Neuronal stem cell (in vitro differentiated cells): ENCODE measurements at regions not wholly inside any gene's neighbourhood (a gene's known extent, or its start where the extent isn't known, plus 50 kb on each side); places are given as distances from the start of the nearest gene placed in this dataset.

Source experiments
- DNase-seq: peaks from one replicate; pipeline ENCODE4 v3.0.0-alpha.2; 2013; ENCODE audit warnings: low spot score
- H2AFZ ChIP-seq: one replicate; pipeline ENCODE4 v1.6.1; 2013; ENCODE audit warnings: mild to moderate bottlenecking, low read length, inconsistent platforms
- H2AK5ac ChIP-seq: 2 replicates; pipeline ENCODE4 v1.6.1; 2013; ENCODE audit warnings: low read depth, mild to moderate bottlenecking, inconsistent platforms, low read length, moderate library complexity, mixed read lengths
- H2BK120ac ChIP-seq: 2 replicates; pipeline ENCODE4 v1.6.1; 2013; ENCODE audit warnings: low read depth, mild to moderate bottlenecking, inconsistent platforms, low read length, moderate library complexity, mixed read lengths
- H2BK12ac ChIP-seq: one replicate; pipeline ENCODE4 v1.6.1; 2013; ENCODE audit warnings: low read length, inconsistent platforms
- H2BK15ac ChIP-seq: 2 replicates; pipeline ENCODE4 v1.6.1; 2013; ENCODE audit warnings: mild to moderate bottlenecking, low read length, inconsistent platforms, mixed read lengths
- H2BK5ac ChIP-seq: one replicate; pipeline ENCODE4 v1.6.1; 2013; ENCODE audit warnings: inconsistent platforms, mild to moderate bottlenecking, low read length, moderate library complexity
- H3K14ac ChIP-seq: one replicate; pipeline ENCODE4 v1.6.1; 2013; ENCODE audit warnings: low read length, inconsistent platforms
- H3K18ac ChIP-seq: 2 replicates; pipeline ENCODE4 v1.6.1; 2013; ENCODE audit warnings: low read length, inconsistent platforms
- H3K23ac ChIP-seq: 2 replicates; pipeline ENCODE4 v1.6.1; 2013; ENCODE audit warnings: low read depth, mild to moderate bottlenecking, mixed read lengths, low read length, inconsistent platforms; ENCODE audit not compliant: poor library complexity
- H3K27ac ChIP-seq: replicated peaks from 3 replicates; pipeline ENCODE4 v1.5.1; 2013; ENCODE audit warnings: low read length, inconsistent platforms
- H3K27me3 ChIP-seq, 3 experiments: 2 replicates each; pipeline ENCODE4 v1.6.1; 2013; ENCODE audit warnings: low read length in 3 of 3, mild to moderate bottlenecking in 2 of 3, inconsistent platforms in 1 of 3, low read depth in 1 of 3, mixed read lengths in 1 of 3, moderate library complexity in 1 of 3; ENCODE audit not compliant: control insufficient read depth in 3 of 3, insufficient read depth in 3 of 3
- H3K36me3 ChIP-seq, 2 donors: replicated peaks in 1 of 2; 2 replicates each; pipeline ENCODE4 v1.6.1; 2013; ENCODE audit warnings: low read length in 2 of 2; ENCODE audit not compliant: control insufficient read depth in 2 of 2, insufficient read depth in 2 of 2
- H3K4ac ChIP-seq: 2 replicates; pipeline ENCODE4 v1.6.1; 2013; ENCODE audit warnings: inconsistent platforms, mild to moderate bottlenecking, low read length, moderate library complexity
- H3K4me1 ChIP-seq, 2 donors: 1 replicate in 1 of 2; 2 replicates in 1 of 2; pipeline ENCODE4 v1.6.1; 2013; ENCODE audit warnings: low read length in 2 of 2, low read depth in 1 of 2; ENCODE audit not compliant: control insufficient read depth in 2 of 2, insufficient read depth in 1 of 2
- H3K4me2 ChIP-seq: one replicate; pipeline ENCODE4 v1.6.1; 2013; ENCODE audit warnings: mild to moderate bottlenecking, low read length, inconsistent platforms; ENCODE audit not compliant: insufficient read depth, poor library complexity, severe bottlenecking
- H3K4me3 ChIP-seq, 2 donors: 2 replicates each; pipeline ENCODE4 v1.5.1; 2013; ENCODE audit warnings: low read length in 2 of 2, mild to moderate bottlenecking in 2 of 2, inconsistent platforms in 1 of 2, moderate library complexity in 1 of 2
- H3K79me1 ChIP-seq: one replicate; pipeline ENCODE4 v1.6.1; 2013; ENCODE audit warnings: low read depth, mild to moderate bottlenecking, inconsistent platforms, low read length, moderate library complexity
- H3K9ac ChIP-seq: one replicate; pipeline ENCODE4 v1.6.1; 2013; ENCODE audit warnings: mild to moderate bottlenecking, low read depth, low read length, inconsistent platforms; ENCODE audit not compliant: poor library complexity
- H3K9me3 ChIP-seq, 2 donors: replicated peaks in 1 of 2; 2 replicates each; pipeline versions ENCODE3 to v1.6.1; 2013; ENCODE audit warnings: low read length in 2 of 2, mild to moderate bottlenecking in 2 of 2, inconsistent platforms in 1 of 2, low read depth in 1 of 2, mixed read lengths in 1 of 2, moderate library complexity in 1 of 2; ENCODE audit not compliant: control insufficient read depth in 2 of 2, insufficient read depth in 1 of 2
- H4K8ac ChIP-seq: one replicate; pipeline ENCODE4 v1.6.1; 2013; ENCODE audit warnings: low read depth, mild to moderate bottlenecking, inconsistent platforms, low read length, moderate library complexity
- H4K91ac ChIP-seq: one replicate; pipeline ENCODE4 v1.6.1; 2013; ENCODE audit warnings: low read length, low read depth, mild to moderate bottlenecking, inconsistent platforms; ENCODE audit not compliant: poor library complexity
- WGBS, 2 donors: extraction: QIAGEN DNeasy Blood & Tissue Kit; methylation state at CpG; one replicate each; pipeline ENCODE4 v1.1.7; 2013; ENCODE audit warnings: missing lambda C conversion rate in 2 of 2, mixed read lengths in 1 of 2; ENCODE audit not compliant: insufficient read length in 2 of 2, insufficient replicate concordance in 1 of 2; ENCODE audit errors: extremely low coverage in 2 of 2; 5-methylcytosine and 5-hydroxymethylcytosine counted together

- Histone ChIP-seq H3K27me3 (no peaks in the 10 kb centered on the region), H3K4me3 (no peak overlapping the region), H4K91ac (no peak overlapping the region), H3K79me1 (no peaks in the 10 kb centered on the region), H3K9ac (no peak overlapping the region), H3K4ac (no peak overlapping the region), H3K4me2 (no peak overlapping the region), H2AK5ac (no peak overlapping the region), H3K27ac (no peak overlapping the region), H3K9me3 (no peaks in the 10 kb centered on the region), H4K8ac (no peak overlapping the region), H2BK12ac (no peak overlapping the region), H3K4me1 (no peaks in the 10 kb centered on the region), H3K14ac (no peak overlapping the region), H2BK5ac (no peak overlapping the region), H2BK120ac (no peak overlapping the region), H3K18ac (no peak overlapping the region), H3K36me3 (no peaks in the 10 kb centered on the region), H2AFZ (no peak overlapping the region), H3K23ac (no peak overlapping the region), H2BK15ac (no peak overlapping the region)
- DNase-seq = no peak
- no CpG with 5 or more reads among the region's 1 CpG for WGBS, 2 donors
These were observed 206.4 kb downstream of the LRRK2 start for GRCh38 chr12:40431169-40431568.

DNA sequence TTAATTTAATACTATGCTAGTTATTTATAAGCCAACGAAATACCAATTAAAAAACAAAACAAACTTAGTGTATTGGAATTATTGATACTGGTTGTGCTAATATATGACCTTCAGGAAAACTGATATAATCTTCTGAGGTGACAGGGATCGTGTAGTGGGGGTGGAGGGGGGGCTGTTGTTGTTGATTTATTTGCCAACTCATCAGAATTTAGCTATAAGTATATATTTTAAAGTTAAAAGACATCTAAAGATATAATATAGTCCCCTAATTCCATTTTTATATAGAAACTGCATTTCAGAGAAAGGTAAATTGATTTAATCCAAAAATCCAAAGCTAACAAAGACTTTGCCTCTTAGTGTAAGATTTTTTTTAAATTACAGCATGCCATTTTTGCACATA, 210.5 kb downstream of the LRRK2 start:
- Histone ChIP-seq H3K79me1 (no peaks in the 10 kb centered on the region), H2AFZ (no peak overlapping the region), H3K27ac (no peak overlapping the region), H4K8ac (no peak overlapping the region), H3K36me3 (no peaks in the 10 kb centered on the region), H3K4me3 (no peak overlapping the region), H2BK5ac (no peak overlapping the region), H2BK120ac (no peak overlapping the region), H3K14ac (no peak overlapping the region), H3K18ac (no peak overlapping the region), H2BK15ac (no peak overlapping the region), H3K4me1 (no peaks in the 10 kb centered on the region), H2BK12ac (no peak overlapping the region), H3K9me3 (no peaks in the 10 kb centered on the region), H3K27me3 (no peaks in the 10 kb centered on the region), H3K9ac (no peak overlapping the region), H3K23ac (no peak overlapping the region), H4K91ac (no peak overlapping the region), H3K4ac (no peak overlapping the region), H3K4me2 (no peak overlapping the region), H2AK5ac (no peak overlapping the region)
- no CpG with 5 or more reads among the region's 2 CpGs for WGBS, 2 donors
- no peak for DNase-seq

DNA sequence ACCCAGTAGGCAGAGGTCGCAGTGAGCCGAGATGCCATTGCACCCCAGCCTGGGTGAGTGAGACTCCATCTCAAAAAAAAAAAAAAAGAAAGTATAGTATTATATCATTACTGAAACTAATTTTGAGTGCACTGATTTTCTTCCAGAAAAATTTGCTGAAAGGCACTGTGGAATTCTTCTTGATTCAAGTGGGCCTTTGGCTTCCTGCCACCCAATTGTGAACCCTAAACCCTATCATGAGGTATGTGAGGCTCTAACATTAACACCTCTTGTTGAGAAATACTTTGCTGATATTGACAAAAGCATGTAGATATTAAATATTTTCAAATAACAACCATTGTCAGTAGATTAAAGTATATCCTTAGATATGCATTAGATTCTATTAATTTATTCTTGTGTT, 211.2 kb downstream of the LRRK2 start:
- no peak overlapping the region for H2AK5ac ChIP-seq
- H3K18ac ChIP-seq = no peak overlapping the region
- no peak overlapping the region for H3K4ac ChIP-seq
- H4K8ac ChIP-seq = no peak overlapping the region
- no peak overlapping the region for H2BK5ac ChIP-seq
- no peaks in the 10 kb centered on the region for H3K36me3 ChIP-seq
- no peak overlapping the region for H3K14ac ChIP-seq
- H3K27me3 ChIP-seq = no peaks in the 10 kb centered on the region
- no peak overlapping the region for H2BK120ac ChIP-seq
- DNase-seq = no peak
- no peak overlapping the region for H2AFZ ChIP-seq
- H3K4me3 ChIP-seq = no peak overlapping the region
- H2BK12ac ChIP-seq = no peak overlapping the region
- no peak overlapping the region for H3K23ac ChIP-seq
- no peaks in the 10 kb centered on the region for H3K79me1 ChIP-seq
- H3K9ac ChIP-seq = no peak overlapping the region
- no peaks in the 10 kb centered on the region for H3K4me1 ChIP-seq
- H3K4me2 ChIP-seq = no peak overlapping the region
- H2BK15ac ChIP-seq = no peak overlapping the region
- H3K9me3 ChIP-seq = no peaks in the 10 kb centered on the region
- WGBS, 2 donors = no CpG with 5 or more reads among the region's 2 CpGs
- H4K91ac ChIP-seq = no peak overlapping the region
- no peak overlapping the region for H3K27ac ChIP-seq

- Histone ChIP-seq H2BK15ac (no peak overlapping the region), H3K27ac (no peak overlapping the region), H4K91ac (no peak overlapping the region), H3K27me3 (no peaks in the 10 kb centered on the region), H2AK5ac (no peak overlapping the region), H3K18ac (no peak overlapping the region), H3K79me1 (no peaks in the 10 kb centered on the region), H2BK120ac (no peak overlapping the region), H3K4me1 (no peaks in the 10 kb centered on the region), H2BK12ac (no peak overlapping the region), H3K4me3 (no peak overlapping the region), H3K9ac (no peak overlapping the region), H3K9me3 (no peaks in the 10 kb centered on the region), H4K8ac (no peak overlapping the region), H3K36me3 (no peaks in the 10 kb centered on the region), H3K4ac (no peak overlapping the region), H3K14ac (no peak overlapping the region), H3K4me2 (no peak overlapping the region), H2BK5ac (no peak overlapping the region), H3K23ac (no peak overlapping the region), H2AFZ (no peak overlapping the region)
- no peak for DNase-seq
- no CpG with 5 or more reads among the region's 3 CpGs for WGBS, 2 donors
These were observed 211.8 kb downstream of the LRRK2 start for GRCh38 chr12:40436564-40436963.
